HG02610 (cell line): ENCODE measurements at regions not wholly inside any gene's neighbourhood (a gene's known extent, or its start where the extent isn't known, plus 50 kb on each side); places are given as distances from the start of the nearest gene placed in this dataset.
"Not testable (repeated sequence)": the region's sequence is repeated elsewhere in the genome, so short reads cannot be mapped to it uniquely, and the experiment has no call there.

Experiments used
- ATAC-seq: cut with Tn5 transposase; IDR thresholded peaks from one replicate; pipeline ENCODE4 v1.9.1; 2021; ENCODE audit warnings: mild to moderate bottlenecking, moderate library complexity; ENCODE audit not compliant: unreplicated experiment

GRCh38 chr1:67528141-67528540 is 97.9 kb upstream of the SERBP1 start:
- no peak for ATAC-seq

- ATAC-seq, result no peak
Observed at GRCh38 chr1:67530071-67530470, 99.9 kb upstream of the SERBP1 start.

- ATAC-seq, result peak; percentile 51
Observed at GRCh38 chr1:67532452-67533216, 102.4 kb upstream of the SERBP1 start.

GRCh38 chr1:67534627-67535065 is 104.4 kb upstream of the SERBP1 start:
- ATAC-seq, result no peak

- ATAC-seq, result peak; percentile 72
Observed at GRCh38 chr1:67535474-67535873, 105.3 kb upstream of the SERBP1 start.

- ATAC-seq, result no peak
Observed at GRCh38 chr1:67536957-67537666, 106.9 kb upstream of the SERBP1 start.

- ATAC-seq, result no peak
Observed at GRCh38 chr1:67537667-67538018, 107.4 kb upstream of the SERBP1 start.

GRCh38 chr1:67540025-67540732 is 110.0 kb upstream of the SERBP1 start:
- no peak for ATAC-seq

- ATAC-seq, result no peak
Observed at GRCh38 chr1:67540733-67541125, 110.5 kb upstream of the SERBP1 start.

GRCh38 chr1:67542747-67543146 is 112.5 kb upstream of the SERBP1 start:
- ATAC-seq, result no peak

GRCh38 chr1:67544921-67545320 is 114.7 kb upstream of the SERBP1 start:
- ATAC-seq, result no peak

- ATAC-seq, result no peak
Observed at GRCh38 chr1:67545364-67545763, 115.2 kb upstream of the SERBP1 start.

- ATAC-seq, result no peak
Observed at GRCh38 chr1:67551375-67551774, 121.2 kb upstream of the SERBP1 start.

- no peak for ATAC-seq
Observed at GRCh38 chr1:67552336-67552759, 122.1 kb upstream of the SERBP1 start.

GRCh38 chr1:67554204-67554603 is 124.0 kb upstream of the SERBP1 start:
- ATAC-seq, result not testable (repeated sequence)

GRCh38 chr1:67555461-67556296 is 125.5 kb upstream of the SERBP1 start:
- ATAC-seq, result no peak

- ATAC-seq, result no peak
Observed at GRCh38 chr1:67556297-67556900, 126.2 kb upstream of the SERBP1 start.

GRCh38 chr1:67557696-67558448 is 127.1 kb upstream of the GADD45A start:
- ATAC-seq, result no peak

- no peak for ATAC-seq
Observed at GRCh38 chr1:67558449-67559193, 126.4 kb upstream of the GADD45A start.
